ENCODE measurements at regions not wholly inside any gene's neighbourhood (a gene's known extent, or its start where the extent isn't known, plus 50 kb on each side); places are given as distances from the start of the nearest gene placed in this dataset.

GRCh38 chr13:34464011-34464410 is 478.1 kb upstream of the NBEA start:
- H3K27ac Mint-ChIP-seq: no peak overlapping the region
- no peak overlapping the region for H3K4me3 Mint-ChIP-seq
- peaks cover 0 to 20% of the 10 kb centered on the region in 2 donors for H3K9me3 Mint-ChIP-seq
- H3K4me1 Mint-ChIP-seq: no peaks in the 10 kb centered on the region
- H3K27me3 Mint-ChIP-seq: no peaks in the 10 kb centered on the region
- DNase-seq (no peak), ATAC-seq (no peak)

- no peak overlapping the region for H3K4me3 Mint-ChIP-seq
- no peak overlapping the region for H3K27ac Mint-ChIP-seq
- H3K27me3 Mint-ChIP-seq: no peaks in the 10 kb centered on the region
- DNase-seq: no peak
- H3K4me1 Mint-ChIP-seq: no peaks in the 10 kb centered on the region
- peaks cover 0 to 20% of the 10 kb centered on the region in 2 donors for H3K9me3 Mint-ChIP-seq
- ATAC-seq: no peak
Observed at GRCh38 chr13:34465423-34465922, 476.6 kb upstream of the NBEA start.

- ATAC-seq: no peak
- H3K27me3 Mint-ChIP-seq: no peaks in the 10 kb centered on the region
- no peak for DNase-seq
- peaks cover 0 to 25% of the 10 kb centered on the region in 2 donors for H3K9me3 Mint-ChIP-seq
- no peak overlapping the region for H3K4me3 Mint-ChIP-seq
- H3K4me1 Mint-ChIP-seq: no peaks in the 10 kb centered on the region
- H3K27ac Mint-ChIP-seq: no peak overlapping the region
Observed at GRCh38 chr13:34466301-34466700, 475.8 kb upstream of the NBEA start.

GRCh38 chr13:34467450-34468083 is 474.5 kb upstream of the NBEA start:
- Mint-ChIP-seq H3K27ac (no peak overlapping the region), H3K9me3 (peaks cover 0 to 26% of the 10 kb centered on the region in 2 donors), H3K4me1 (no peaks in the 10 kb centered on the region), H3K27me3 (no peaks in the 10 kb centered on the region), H3K4me3 (no peak overlapping the region)
- DNase-seq (no peak), ATAC-seq (no peak)

- no peak overlapping the region for H3K4me3 Mint-ChIP-seq
- peaks cover 0 to 18% of the 10 kb centered on the region in 2 donors for H3K9me3 Mint-ChIP-seq
- no peak for DNase-seq
- H3K27me3 Mint-ChIP-seq: no peaks in the 10 kb centered on the region
- H3K27ac Mint-ChIP-seq: no peak overlapping the region
- no peaks in the 10 kb centered on the region for H3K4me1 Mint-ChIP-seq
- ATAC-seq: no peak
Observed at GRCh38 chr13:34469196-34469986, 472.7 kb upstream of the NBEA start.

- Mint-ChIP-seq H3K4me1 (no peaks in the 10 kb centered on the region), H3K27ac (no peak overlapping the region), H3K9me3 (peaks cover 0 to 6% of the 10 kb centered on the region in 2 donors), H3K4me3 (no peak overlapping the region), H3K27me3 (no peaks in the 10 kb centered on the region)
- no peak for DNase-seq
- no peak for ATAC-seq
Observed at GRCh38 chr13:34474187-34474868, 467.7 kb upstream of the NBEA start.

- ATAC-seq (no peak), DNase-seq (no peak)
- H3K27ac Mint-ChIP-seq: no peak overlapping the region
- no peaks in the 10 kb centered on the region for H3K4me1 Mint-ChIP-seq
- no peak overlapping the region for H3K4me3 Mint-ChIP-seq
- H3K9me3 Mint-ChIP-seq: no peaks in the 10 kb centered on the region
- no peaks in the 10 kb centered on the region for H3K27me3 Mint-ChIP-seq
Observed at GRCh38 chr13:34478376-34478775, 463.7 kb upstream of the NBEA start.

GRCh38 chr13:34502011-34502410 is 440.1 kb upstream of the NBEA start:
- Mint-ChIP-seq H3K27ac (no peak overlapping the region), H3K4me3 (no peak overlapping the region), H3K9me3 (peaks cover 3% of the 10 kb centered on the region in 2 donors), H3K27me3 (no peaks in the 10 kb centered on the region), H3K4me1 (no peaks in the 10 kb centered on the region)
- DNase-seq: no peak
- no peak for ATAC-seq

GRCh38 chr13:34502621-34503020 is 439.4 kb upstream of the NBEA start:
- ATAC-seq (no peak), DNase-seq (no peak)
- H3K27ac Mint-ChIP-seq: no peak overlapping the region
- H3K4me1 Mint-ChIP-seq: no peaks in the 10 kb centered on the region
- H3K9me3 Mint-ChIP-seq: peaks cover 9% of the 10 kb centered on the region in 2 donors
- no peak overlapping the region for H3K4me3 Mint-ChIP-seq
- H3K27me3 Mint-ChIP-seq: no peaks in the 10 kb centered on the region

GRCh38 chr13:34506796-34507195 is 435.3 kb upstream of the NBEA start:
- peaks cover 10 to 26% of the 10 kb centered on the region in 2 donors for H3K9me3 Mint-ChIP-seq
- no peak overlapping the region for H3K4me3 Mint-ChIP-seq
- no peak for ATAC-seq

GRCh38 chr13:34507630-34508029 is 434.4 kb upstream of the NBEA start:
- peaks cover 10 to 26% of the 10 kb centered on the region in 2 donors for H3K9me3 Mint-ChIP-seq

More at GRCh38 chr13:34506796-34507195, 435.3 kb upstream of the NBEA start:
- Mint-ChIP-seq H3K4me1 (no peaks in the 10 kb centered on the region), H3K27me3 (no peaks in the 10 kb centered on the region), H3K27ac (no peak overlapping the region)
- DNase-seq: no peak

GRCh38 chr13:34512817-34513216 is 429.3 kb upstream of the NBEA start:
- Mint-ChIP-seq H3K27me3 (no peaks in the 10 kb centered on the region), H3K27ac (no peak overlapping the region), H3K9me3 (peaks cover 6 to 25% of the 10 kb centered on the region in 2 donors), H3K4me1 (no peaks in the 10 kb centered on the region), H3K4me3 (no peak overlapping the region)
- DNase-seq (no peak), ATAC-seq (no peak)

More at GRCh38 chr13:34507630-34508029, 434.4 kb upstream of the NBEA start:
- no peak for DNase-seq
- Mint-ChIP-seq H3K4me3 (no peak overlapping the region), H3K27ac (no peak overlapping the region), H3K4me1 (no peaks in the 10 kb centered on the region), H3K27me3 (no peaks in the 10 kb centered on the region)
- no peak for ATAC-seq

- ATAC-seq (no peak), DNase-seq (no peak)
- H3K27ac Mint-ChIP-seq: no peak overlapping the region
Observed at GRCh38 chr13:34513526-34513925, 428.5 kb upstream of the NBEA start.

GRCh38 chr13:34515201-34515600 is 426.9 kb upstream of the NBEA start:
- DNase-seq: no peak
- peaks cover 6 to 21% of the 10 kb centered on the region in 2 donors for H3K9me3 Mint-ChIP-seq
- no peaks in the 10 kb centered on the region for H3K4me1 Mint-ChIP-seq
- peaks cover 7% of the 10 kb centered on the region for H3K27me3 Mint-ChIP-seq
- no peak overlapping the region for H3K4me3 Mint-ChIP-seq
- no peak overlapping the region for H3K27ac Mint-ChIP-seq
- ATAC-seq: no peak

More at GRCh38 chr13:34513526-34513925, 428.5 kb upstream of the NBEA start:
- H3K4me1 Mint-ChIP-seq: no peaks in the 10 kb centered on the region
- H3K27me3 Mint-ChIP-seq: no peaks in the 10 kb centered on the region
- no peak overlapping the region for H3K4me3 Mint-ChIP-seq
- H3K9me3 Mint-ChIP-seq: peaks cover 6 to 22% of the 10 kb centered on the region in 2 donors

GRCh38 chr13:34521171-34521570 is 420.9 kb upstream of the NBEA start:
- H3K4me3 Mint-ChIP-seq: no peak overlapping the region
- no peak overlapping the region for H3K27ac Mint-ChIP-seq
- DNase-seq (no peak), ATAC-seq (no peak)
- H3K9me3 Mint-ChIP-seq: peaks cover 0 to 6% of the 10 kb centered on the region in 2 donors
- no peaks in the 10 kb centered on the region for H3K4me1 Mint-ChIP-seq
- H3K27me3 Mint-ChIP-seq: peaks cover 7% of the 10 kb centered on the region

- Mint-ChIP-seq H3K4me3 (no peak overlapping the region), H3K4me1 (no peaks in the 10 kb centered on the region), H3K27me3 (peaks cover 7% of the 10 kb centered on the region), H3K27ac (no peak overlapping the region), H3K9me3 (peaks cover 0 to 6% of the 10 kb centered on the region in 2 donors)
- DNase-seq (no peak), ATAC-seq (no peak)
Observed at GRCh38 chr13:34522808-34523207, 419.3 kb upstream of the NBEA start.

Measured in stimulated activated naive CD8-positive, alpha-beta T cell treated with anti-CD3 and anti-CD28 coated beads, Interleukin-15, amount 100 ng/mL, for 72 hours (primary cell).